Right cardiac atrium (tissue), 5 donors: ENCODE measurements at regions not wholly inside any gene's neighbourhood (a gene's known extent, or its start where the extent isn't known, plus 50 kb on each side); places are given as distances from the start of the nearest gene placed in this dataset.

ENCODE experiments used
- ATAC-seq, 2 donors: fragments of 200-7000 bp; cut with Tn5 transposase; one replicate each; pipeline versions ENCODE4 v1.8.0 to v1.9.1; 2020; ENCODE audit warnings: moderate library complexity in 2 of 2, mild to moderate bottlenecking in 1 of 2
- DNase-seq, 3 donors: peaks; one replicate each; pipeline ENCODE4 v3.0.0-alpha.2; 2020
- H3K27ac ChIP-seq: one replicate; pipeline ENCODE4 v1.5.1; 2013; ENCODE audit warnings: mild to moderate bottlenecking, low read length, control low read depth, moderate library complexity
- H3K27me3 ChIP-seq: one replicate; pipeline ENCODE4 v1.6.1; 2013; ENCODE audit not compliant: control insufficient read depth, insufficient read depth
- H3K4me1 ChIP-seq: one replicate; pipeline ENCODE4 v1.6.1; 2013; ENCODE audit warnings: low read length; ENCODE audit not compliant: control insufficient read depth, insufficient read depth
- H3K4me3 ChIP-seq: one replicate; pipeline ENCODE4 v1.5.1; 2013; ENCODE audit warnings: low read length, control low read depth
- H3K9me3 ChIP-seq: one replicate; pipeline ENCODE4 v1.6.1; 2013; ENCODE audit warnings: low read length; ENCODE audit not compliant: control insufficient read depth
- WGBS: extraction: QIAGEN DNeasy Blood & Tissue Kit; methylation state at CpG from one replicate; pipeline ENCODE4 v1.1.7; 2013; 5-methylcytosine and 5-hydroxymethylcytosine counted together
- intact Hi-C, 4 donors: fragments of 100-400 bp; cut with DNase I; formaldehyde crosslinking; loops; one replicate each; pipeline versions ENCODE4 v1.11.0 to v1.14.0; 2022 to 2023
- donor health status: healthy with polysubstance abuse.
- donor health status: DM: no; HTN: yes; CAD: no.
- donor health status: DM: no; HTN: no; CAD: no.
- donor health status: DM: no; HTN: yes; CAD: no; lungs with severe emphysema.
- donor health status: DM: yes; HTN: yes; CAD: no.

DNA sequence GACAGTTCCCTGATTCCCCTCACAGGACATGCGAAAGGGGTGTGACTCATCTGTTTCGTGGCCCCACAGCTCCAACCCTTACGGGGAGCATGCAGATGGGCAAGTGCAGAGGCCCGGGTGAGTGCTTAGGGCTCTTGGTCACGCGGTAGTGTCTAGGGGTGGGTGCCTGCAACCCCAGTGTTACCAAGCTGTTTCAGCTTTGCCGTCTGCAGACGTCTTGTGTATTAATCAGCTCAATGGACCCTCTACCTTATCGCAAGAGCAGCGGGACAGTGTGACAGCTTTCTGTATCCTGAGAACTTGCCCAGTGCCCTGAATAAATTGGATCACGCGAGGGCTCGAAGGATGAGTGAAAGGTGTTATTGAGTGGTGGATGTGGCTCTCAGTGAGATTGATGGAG is 816.4 kb upstream of the ANO3 start:
- Histone ChIP-seq H3K27me3 (no peaks in the 10 kb centered on the region), H3K4me1 (no peaks in the 10 kb centered on the region), H3K4me3 (no peak overlapping the region), H3K9me3 (no peaks in the 10 kb centered on the region), H3K27ac (no peak overlapping the region)
- peak in 1 of 3 donors; percentile 15 for DNase-seq
- intact Hi-C loops = no loop called here
- ATAC-seq = peak in 1 of 2 donors; percentile 40
- WGBS = 92% methylated on average over 13 of the region's 13 CpGs

DNA sequence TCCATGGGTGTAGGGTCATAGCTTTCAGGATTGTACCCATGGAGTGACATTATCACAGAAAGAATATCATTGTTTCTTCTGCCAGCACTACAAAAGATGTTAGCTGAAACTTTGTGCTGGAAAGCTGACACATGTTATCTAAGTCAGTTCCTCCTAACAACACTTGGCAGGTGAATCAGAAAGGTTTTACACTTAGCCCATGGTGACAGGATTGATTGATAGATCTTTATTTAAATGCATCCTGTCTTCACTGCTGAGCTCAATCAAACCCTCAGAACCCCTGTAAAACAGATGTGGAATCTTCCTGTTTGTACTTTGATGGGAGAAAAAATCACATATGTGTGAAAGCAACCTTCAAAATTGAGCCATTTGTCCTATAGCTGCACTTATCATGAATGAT is 811.5 kb upstream of the ANO3 start:
- intact Hi-C loops = no loop called here
- H3K27me3 ChIP-seq = no peaks in the 10 kb centered on the region
- no peak overlapping the region for H3K4me3 ChIP-seq

GRCh38 chr11:25527841-25528240 is 804.1 kb upstream of the ANO3 start:
- H3K4me3 ChIP-seq = no peak overlapping the region
- H3K9me3 ChIP-seq = no peaks in the 10 kb centered on the region
- H3K27me3 ChIP-seq = no peaks in the 10 kb centered on the region
- intact Hi-C loops = no loop called here
- ATAC-seq (no peak), DNase-seq (no peak)
- H3K4me1 ChIP-seq = no peaks in the 10 kb centered on the region
- H3K27ac ChIP-seq = no peak overlapping the region
- WGBS = 80% methylated on average over 2 of the region's 2 CpGs

More for the DNA sequence above, 811.5 kb upstream of the ANO3 start:
- Histone ChIP-seq H3K27ac (no peak overlapping the region), H3K4me1 (no peaks in the 10 kb centered on the region), H3K9me3 (no peaks in the 10 kb centered on the region)
- DNase-seq = no peak
- ATAC-seq = no peak

DNA sequence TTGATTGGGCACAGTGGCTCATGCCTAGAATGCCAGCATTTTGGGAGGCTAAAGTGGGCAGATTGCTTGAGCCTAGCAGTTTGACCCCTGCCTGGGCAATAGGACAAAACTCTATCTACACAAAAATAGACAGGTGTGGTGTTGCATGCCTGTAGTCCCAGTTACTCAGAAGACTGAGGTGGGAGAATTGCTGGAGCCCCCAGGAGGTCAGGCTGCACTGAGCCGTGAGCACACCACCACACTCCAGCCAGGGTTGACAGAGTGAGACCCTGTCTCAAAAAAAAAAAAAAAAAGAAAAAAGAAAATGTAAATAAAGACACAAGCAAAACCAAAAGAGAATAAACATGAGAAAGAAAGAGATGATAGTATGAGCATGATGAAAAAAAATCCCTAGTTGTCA is 802.4 kb upstream of the ANO3 start:
- peak in 1 of 3 donors; percentile 12 for DNase-seq
- 67% methylated on average over 1 of the region's 1 CpG for WGBS
- Histone ChIP-seq H3K27ac (no peak overlapping the region), H3K27me3 (no peaks in the 10 kb centered on the region), H3K4me1 (no peaks in the 10 kb centered on the region), H3K4me3 (no peak overlapping the region), H3K9me3 (no peaks in the 10 kb centered on the region)
- ATAC-seq = no peak
- intact Hi-C loops = no loop called here

DNA sequence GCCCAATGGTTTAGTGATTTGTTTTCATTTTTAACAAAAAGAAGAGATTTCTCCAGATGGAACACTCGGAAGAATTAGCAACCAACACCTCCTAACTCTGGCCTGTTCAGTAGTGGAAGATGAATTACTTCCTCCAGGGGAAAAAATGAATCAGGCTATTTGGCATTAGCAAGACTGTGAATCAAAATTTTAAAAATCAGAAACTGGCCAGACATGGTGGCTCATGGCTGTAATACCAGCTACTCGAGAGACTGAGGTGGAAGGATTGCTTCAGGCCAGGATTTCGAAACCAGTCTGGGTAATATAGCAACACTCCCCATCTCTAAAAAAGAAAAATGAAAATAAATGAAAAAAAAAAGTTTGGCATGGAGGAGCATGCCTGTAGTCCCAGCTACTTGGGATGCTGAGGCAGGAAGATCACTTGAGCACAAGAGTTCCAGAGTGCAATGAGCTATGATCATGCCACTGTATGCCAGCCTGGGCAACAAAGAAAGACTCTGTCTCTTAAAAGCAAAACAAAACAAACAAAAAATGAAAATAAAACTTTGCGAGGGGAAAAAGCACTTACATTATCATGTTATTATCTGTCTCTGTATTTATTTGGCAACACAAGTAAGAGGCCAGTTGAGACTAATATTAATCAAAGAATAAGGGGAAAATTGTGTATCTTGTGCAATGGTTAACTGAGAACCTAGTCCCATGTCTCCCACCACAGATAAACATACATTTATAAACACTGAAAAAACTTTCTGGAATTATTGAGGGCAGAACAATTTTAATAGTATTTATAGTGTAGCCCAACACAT is 796.3 kb upstream of the ANO3 start:
- Histone ChIP-seq H3K27me3 (no peaks in the 10 kb centered on the region), H3K27ac (no peak overlapping the region), H3K4me1 (no peaks in the 10 kb centered on the region), H3K4me3 (no peak overlapping the region), H3K9me3 (no peaks in the 10 kb centered on the region)
- intact Hi-C loops = no loop called here
- WGBS = 47% methylated on average over 4 of the region's 4 CpGs
- DNase-seq = peak in 2 of 3 donors; percentile 28 to 43
- ATAC-seq = peak; percentile 91 to 96

DNA sequence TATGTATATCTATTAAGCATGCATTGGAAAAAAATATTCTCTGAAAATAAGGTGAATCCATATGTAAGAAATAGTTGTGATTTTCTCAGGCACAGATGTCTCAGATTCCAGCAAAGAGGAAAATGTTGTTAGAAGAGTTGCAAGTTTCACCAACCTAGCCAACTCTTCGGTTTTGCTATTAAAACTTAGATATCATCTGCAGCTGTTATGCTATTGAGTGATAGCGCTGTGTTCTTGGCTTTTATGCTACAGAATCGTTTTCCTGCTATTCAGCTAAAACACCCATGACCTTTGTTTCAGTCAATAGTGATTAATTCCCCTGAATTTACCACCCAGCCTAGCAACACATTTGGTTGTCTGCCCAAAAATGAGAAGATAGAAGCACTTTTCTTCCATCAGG is 795.6 kb upstream of the ANO3 start:
- 41% methylated on average over 3 of the region's 3 CpGs for WGBS
- no peak overlapping the region for H3K27ac ChIP-seq
- no peaks in the 10 kb centered on the region for H3K27me3 ChIP-seq
- intact Hi-C loops = no loop called here
- H3K9me3 ChIP-seq = no peaks in the 10 kb centered on the region
- DNase-seq (no peak), ATAC-seq (no peak)
- H3K4me3 ChIP-seq = no peak overlapping the region
- H3K4me1 ChIP-seq = no peaks in the 10 kb centered on the region

DNA sequence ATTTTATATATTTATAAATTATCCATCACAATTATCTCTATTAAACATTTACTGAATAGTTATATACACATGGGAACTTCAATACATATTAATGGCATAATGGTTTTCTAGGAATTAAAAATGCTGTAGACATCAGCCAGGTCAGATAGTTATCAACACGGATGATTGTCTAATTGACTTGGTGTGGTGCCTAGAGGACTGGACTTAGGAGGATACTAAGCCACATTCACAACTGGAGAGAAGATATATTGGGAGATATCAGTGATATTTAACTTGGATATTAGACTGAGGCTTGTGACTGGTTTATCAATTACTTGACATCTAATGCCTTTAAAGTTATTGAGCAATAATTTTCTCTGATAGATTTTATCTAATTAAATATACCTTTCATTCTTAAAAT is 794.5 kb upstream of the ANO3 start:
- H3K9me3 ChIP-seq = no peaks in the 10 kb centered on the region
- intact Hi-C loops = no loop called here
- no peak for DNase-seq

DNA sequence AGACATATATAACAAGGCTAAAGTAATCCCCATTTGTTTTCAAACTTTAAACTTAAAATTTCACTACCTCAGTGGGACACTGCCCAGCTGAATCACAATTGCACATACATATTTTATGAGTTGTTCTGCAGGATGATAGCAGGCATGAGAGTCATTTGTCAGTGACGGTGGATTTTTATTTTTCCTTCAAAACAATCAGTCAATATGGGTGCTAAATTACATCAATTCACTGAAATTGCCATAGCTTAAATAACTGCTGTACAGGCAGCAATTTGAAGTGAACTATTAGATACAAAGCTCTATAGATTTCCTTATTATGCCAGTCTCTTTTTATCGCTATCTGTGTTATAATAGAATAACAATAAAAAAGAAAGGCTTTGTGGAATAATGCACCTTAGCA is 784.6 kb upstream of the ANO3 start:
- 78% methylated on average over 2 of the region's 2 CpGs for WGBS
- H3K9me3 ChIP-seq = no peaks in the 10 kb centered on the region
- intact Hi-C loops = no loop called here
- H3K27ac ChIP-seq = no peak overlapping the region
- H3K4me3 ChIP-seq = no peak overlapping the region
- no peaks in the 10 kb centered on the region for H3K4me1 ChIP-seq
- ATAC-seq = no peak
- no peak for DNase-seq
- H3K27me3 ChIP-seq = no peaks in the 10 kb centered on the region

More for the DNA sequence above, 794.5 kb upstream of the ANO3 start:
- Histone ChIP-seq H3K4me3 (no peak overlapping the region), H3K27me3 (no peaks in the 10 kb centered on the region), H3K4me1 (no peaks in the 10 kb centered on the region), H3K27ac (no peak overlapping the region)
- no peak for ATAC-seq
- WGBS = 79% methylated on average over 1 of the region's 1 CpG

DNA sequence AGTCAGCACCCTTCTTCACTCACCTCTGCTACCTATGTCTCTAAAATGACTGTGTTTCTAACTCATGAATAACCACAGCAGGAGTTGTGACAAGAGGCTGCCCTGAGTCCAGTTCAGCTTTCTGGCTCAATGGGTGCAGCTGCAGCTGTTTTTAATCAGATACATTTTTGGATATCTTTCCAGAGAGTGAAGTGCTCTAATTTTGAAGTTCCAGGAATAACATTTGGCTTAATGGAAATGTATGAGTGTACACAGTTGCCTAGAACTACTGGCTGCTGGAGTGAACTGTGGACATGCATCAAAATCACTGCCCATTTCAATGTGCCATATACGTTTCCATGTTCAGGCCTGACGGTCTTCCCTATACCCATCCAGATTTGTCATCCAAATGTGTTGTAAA is 769.5 kb upstream of the ANO3 start:
- intact Hi-C loops = no loop called here
- no peak overlapping the region for H3K4me3 ChIP-seq
- DNase-seq (peak in 2 of 3 donors; percentile 15 to 30), ATAC-seq (peak; percentile 44 to 81)
- 45% methylated on average over 2 of the region's 2 CpGs for WGBS
- H3K9me3 ChIP-seq = no peaks in the 10 kb centered on the region
- H3K4me1 ChIP-seq = peaks cover 2% of the 10 kb centered on the region
- H3K27ac ChIP-seq = no peak overlapping the region
- no peaks in the 10 kb centered on the region for H3K27me3 ChIP-seq

DNA sequence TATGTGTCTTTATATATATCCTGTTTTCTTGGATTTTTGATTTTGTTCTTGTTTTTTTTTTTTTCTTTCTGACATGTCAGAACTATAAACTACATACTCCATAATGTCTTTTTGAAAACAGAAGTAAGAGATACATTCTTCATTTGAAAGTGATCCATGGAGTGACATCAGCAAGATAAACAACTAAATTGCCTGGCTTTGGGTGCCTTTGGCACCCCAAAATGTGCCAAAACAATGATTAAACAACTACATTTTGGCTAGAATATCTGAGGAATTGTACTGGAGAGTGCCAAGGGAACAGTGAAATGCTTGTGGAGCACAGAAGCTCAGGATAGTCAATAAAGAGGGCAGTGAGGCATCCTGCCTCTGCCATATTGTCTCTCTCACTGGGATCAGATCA is 766.1 kb upstream of the ANO3 start:
- ATAC-seq (no peak), DNase-seq (no peak)
- H3K27me3 ChIP-seq = no peaks in the 10 kb centered on the region
- no peak overlapping the region for H3K27ac ChIP-seq
- H3K4me3 ChIP-seq = no peak overlapping the region
- intact Hi-C loops = no loop called here
- H3K4me1 ChIP-seq = peaks cover 2% of the 10 kb centered on the region
- H3K9me3 ChIP-seq = no peaks in the 10 kb centered on the region

GRCh38 chr11:25566298-25567200 is 765.4 kb upstream of the ANO3 start:
- H3K9me3 ChIP-seq = no peaks in the 10 kb centered on the region
- peak; percentile 28 to 68 (median 38) for DNase-seq
- intact Hi-C loops = no loop called here
- H3K4me1 ChIP-seq = peaks cover 2% of the 10 kb centered on the region
- WGBS = 54% methylated on average over 5 of the region's 5 CpGs
- H3K4me3 ChIP-seq = no peak overlapping the region
- H3K27me3 ChIP-seq = no peaks in the 10 kb centered on the region
- no peak overlapping the region for H3K27ac ChIP-seq
- peak; percentile 64 to 84 for ATAC-seq
